ENCODE measurements at regions not wholly inside any gene's neighbourhood (a gene's known extent, or its start where the extent isn't known, plus 50 kb on each side); places are given as distances from the start of the nearest gene placed in this dataset.

DNA sequence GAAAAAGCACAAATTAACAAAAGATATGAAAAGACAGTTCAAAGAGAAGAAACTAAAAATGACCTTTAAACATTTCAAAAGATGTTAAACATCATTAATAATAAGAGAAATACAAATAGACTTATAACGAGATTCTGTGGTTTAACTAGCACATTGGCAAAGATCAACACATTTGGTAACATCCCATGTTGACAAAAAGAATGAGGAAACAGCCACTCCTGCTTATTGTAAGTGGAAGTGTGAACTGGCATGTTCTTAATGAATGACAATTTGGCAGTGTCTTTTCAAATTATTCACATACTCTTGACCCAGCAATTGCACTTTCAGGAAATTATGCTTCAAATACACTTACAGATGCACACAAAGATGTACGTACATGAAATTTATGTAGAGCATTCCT, 176.3 kb downstream of the TLE1 start:
- Histone ChIP-seq H3K36me3 (no peaks in the 10 kb centered on the region), H3K9me3 (no peaks in the 10 kb centered on the region), H3K4me1 (no peaks in the 10 kb centered on the region), H3K27me3 (no peaks in the 10 kb centered on the region), H3K4me3 (no peak overlapping the region), H3K27ac (no peak overlapping the region), H3K9ac (ENCODE audit: low read depth in 2 of 2, low read length in 2 of 2) (no peak overlapping the region)
- TF ChIP-seq CTCF (IDR thresholded peaks at IDR 0.05): no peak
- intact Hi-C loops (cut with DNase I): no loop called here
- DNase-seq: no peak

DNA sequence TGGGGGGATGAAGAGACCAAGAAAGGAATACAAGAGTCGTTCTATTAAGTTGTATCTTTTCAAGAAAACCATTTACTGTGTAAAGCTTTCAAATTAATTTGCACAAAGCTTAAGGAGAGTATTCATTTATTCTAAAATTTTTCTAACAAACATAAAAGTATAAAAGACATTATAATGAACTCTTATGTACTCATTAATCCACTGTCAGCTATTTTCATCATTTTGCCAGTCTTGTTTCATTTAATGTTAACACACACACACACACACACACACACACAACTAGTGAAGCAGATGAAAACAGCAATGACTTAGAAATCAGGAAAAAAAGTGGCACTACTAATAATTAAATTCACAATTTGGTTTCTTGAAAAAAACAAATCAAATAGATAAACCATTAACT, 176.7 kb downstream of the TLE1 start:
- H3K27me3 ChIP-seq: no peaks in the 10 kb centered on the region
- DNase-seq: no peak
- no peak overlapping the region for H3K9ac ChIP-seq (ENCODE audit: low read depth in 2 of 2, low read length in 2 of 2)
- H3K4me3 ChIP-seq: no peak overlapping the region
- no peaks in the 10 kb centered on the region for H3K4me1 ChIP-seq
- intact Hi-C loops (cut with DNase I): no loop called here
- H3K9me3 ChIP-seq: no peaks in the 10 kb centered on the region
- H3K36me3 ChIP-seq: no peaks in the 10 kb centered on the region
- H3K27ac ChIP-seq: no peak overlapping the region
- no peak for TF ChIP-seq CTCF (IDR thresholded peaks at IDR 0.05)

GRCh38 chr9:81508476-81508875, 180.9 kb downstream of the TLE1 start:
- Histone ChIP-seq H3K36me3 (no peaks in the 10 kb centered on the region), H3K4me1 (no peaks in the 10 kb centered on the region), H3K4me3 (no peak overlapping the region), H3K27me3 (no peaks in the 10 kb centered on the region), H3K27ac (no peak overlapping the region), H3K9ac (ENCODE audit: low read depth in 2 of 2, low read length in 2 of 2) (no peak overlapping the region), H3K9me3 (no peaks in the 10 kb centered on the region)
- intact Hi-C loops (cut with DNase I): no loop called here
- TF ChIP-seq CTCF (IDR thresholded peaks at IDR 0.05): no peak
- DNase-seq: no peak

- Histone ChIP-seq H3K36me3 (no peaks in the 10 kb centered on the region), H3K27ac (no peak overlapping the region), H3K4me1 (no peaks in the 10 kb centered on the region), H3K9me3 (no peaks in the 10 kb centered on the region), H3K4me3 (no peak overlapping the region), H3K27me3 (no peaks in the 10 kb centered on the region), H3K9ac (ENCODE audit: low read depth in 2 of 2, low read length in 2 of 2) (no peak overlapping the region)
- intact Hi-C loops (cut with DNase I): no loop called here
- no peak for TF ChIP-seq CTCF (IDR thresholded peaks at IDR 0.05)
- DNase-seq: no peak
Measured at GRCh38 chr9:81506941-81507864, 182.1 kb downstream of the TLE1 start.

GRCh38 chr9:81499594-81499993, 189.8 kb downstream of the TLE1 start:
- no peak for TF ChIP-seq CTCF (IDR thresholded peaks at IDR 0.05)
- H3K4me1 ChIP-seq: no peaks in the 10 kb centered on the region
- H3K4me3 ChIP-seq: no peak overlapping the region
- no peak for DNase-seq
- H3K9me3 ChIP-seq: no peaks in the 10 kb centered on the region
- H3K9ac ChIP-seq (ENCODE audit: low read depth in 2 of 2, low read length in 2 of 2): no peak overlapping the region
- H3K36me3 ChIP-seq: no peaks in the 10 kb centered on the region
- H3K27me3 ChIP-seq: no peaks in the 10 kb centered on the region
- intact Hi-C loops (cut with DNase I): no loop called here
- no peak overlapping the region for H3K27ac ChIP-seq
